HL-60 (cell line): ENCODE measurements at regions not wholly inside any gene's neighbourhood (a gene's known extent, or its start where the extent isn't known, plus 50 kb on each side); places are given as distances from the start of the nearest gene placed in this dataset.

Source experiments
- CTCF ChIP-seq: IDR thresholded peaks from one replicate; pipeline ENCODE4 v1.5.1; 2011; ENCODE audit warnings: low read length, control low read depth, inconsistent platforms; ENCODE audit not compliant: insufficient read depth
- GABPA ChIP-seq: IDR thresholded peaks from 2 replicates; pipeline ENCODE4 v1.6.1; 2012; ENCODE audit warnings: low read depth
- REST ChIP-seq: IDR thresholded peaks from 2 replicates; pipeline ENCODE4 v1.6.1; 2012; ENCODE audit warnings: low read depth; ENCODE audit not compliant: insufficient replicate concordance

- TF ChIP-seq CTCF = no peak
- no peak for TF ChIP-seq REST
- no peak for TF ChIP-seq GABPA
Observed at GRCh38 chr11:92633820-92634219, 335.6 kb upstream of the MTNR1B start.
